GM19324 (cell line): ENCODE measurements at regions not wholly inside any gene's neighbourhood (a gene's known extent, or its start where the extent isn't known, plus 50 kb on each side); places are given as distances from the start of the nearest gene placed in this dataset.
"Not testable (repeated sequence)": the region's sequence is repeated elsewhere in the genome, so short reads cannot be mapped to it uniquely, and the experiment has no call there.

Experiments
- ATAC-seq: cut with Tn5 transposase; IDR thresholded peaks from one replicate; pipeline ENCODE4 v1.9.1; 2021; ENCODE audit warnings: mild to moderate bottlenecking, moderate library complexity; ENCODE audit not compliant: unreplicated experiment, low FRiP score

- not testable (repeated sequence) for ATAC-seq
Observed at GRCh38 chr7:125421407-125421806, 491.8 kb upstream of the POT1 start.

GRCh38 chr7:125412890-125413665, 483.5 kb upstream of the POT1 start:
- no peak for ATAC-seq

GRCh38 chr7:125409921-125410320, 480.3 kb upstream of the POT1 start:
- no peak for ATAC-seq

- ATAC-seq: no peak
Observed at GRCh38 chr7:125406111-125406510, 476.5 kb upstream of the POT1 start.

GRCh38 chr7:125399408-125399807, 469.8 kb upstream of the POT1 start:
- ATAC-seq: no peak

GRCh38 chr7:125396466-125397151, 467.0 kb upstream of the POT1 start:
- no peak for ATAC-seq

GRCh38 chr7:125391921-125392320, 462.3 kb upstream of the POT1 start:
- ATAC-seq: no peak

GRCh38 chr7:125390981-125391380, 461.4 kb upstream of the POT1 start:
- ATAC-seq: no peak

- no peak for ATAC-seq
Observed at GRCh38 chr7:125386211-125386610, 456.6 kb upstream of the POT1 start.

- ATAC-seq: no peak
Observed at GRCh38 chr7:125383324-125383723, 453.7 kb upstream of the POT1 start.

- ATAC-seq: no peak
Observed at GRCh38 chr7:125382401-125382800, 452.8 kb upstream of the POT1 start.

- no peak for ATAC-seq
Observed at GRCh38 chr7:125375942-125376341, 446.3 kb upstream of the POT1 start.

GRCh38 chr7:125370502-125370901, 440.9 kb upstream of the POT1 start:
- ATAC-seq: no peak

- ATAC-seq: no peak
Observed at GRCh38 chr7:125363873-125364272, 434.2 kb upstream of the POT1 start.

- no peak for ATAC-seq
Observed at GRCh38 chr7:125358551-125359167, 429.0 kb upstream of the POT1 start.

GRCh38 chr7:125357676-125358455, 428.2 kb upstream of the POT1 start:
- ATAC-seq: no peak

- no peak for ATAC-seq
Observed at GRCh38 chr7:125355899-125356298, 426.3 kb upstream of the POT1 start.

- ATAC-seq: no peak
Observed at GRCh38 chr7:125347269-125347668, 417.6 kb upstream of the POT1 start.

GRCh38 chr7:125338110-125338509, 408.5 kb upstream of the POT1 start:
- no peak for ATAC-seq

GRCh38 chr7:125336326-125336725, 406.7 kb upstream of the POT1 start:
- no peak for ATAC-seq
